CD4-positive, alpha-beta T cell treated with Interleukin-10 for 1 hour (primary cell): ENCODE measurements at regions not wholly inside any gene's neighbourhood (a gene's known extent, or its start where the extent isn't known, plus 50 kb on each side); places are given as distances from the start of the nearest gene placed in this dataset.
"Not testable (repeated sequence)": the region's sequence is repeated elsewhere in the genome, so short reads cannot be mapped to it uniquely, and the experiment has no call there.

ENCODE experiments used
- DNase-seq: peaks from one replicate; pipeline ENCODE4 v3.0.0-alpha.2; 2020

DNA sequence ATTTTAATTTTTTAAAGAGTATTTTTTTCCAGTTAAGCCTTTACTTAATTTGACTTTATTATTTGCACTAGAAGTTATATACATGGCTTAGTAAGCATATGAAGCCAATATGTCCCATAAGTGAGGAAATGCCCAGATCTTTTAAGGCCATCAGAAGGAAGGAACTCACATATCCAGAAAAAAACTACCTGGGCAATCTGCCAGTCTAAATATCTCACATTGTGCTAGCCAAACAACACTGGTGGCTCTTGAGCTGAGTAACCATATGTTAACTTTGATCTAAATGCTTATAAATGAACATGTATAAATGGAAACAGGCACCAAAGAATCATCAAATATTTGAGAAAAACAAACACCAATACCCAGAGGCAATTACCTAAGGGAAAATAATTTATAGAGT, 138.6 kb upstream of the APOOL start:
- no peak for DNase-seq

DNA sequence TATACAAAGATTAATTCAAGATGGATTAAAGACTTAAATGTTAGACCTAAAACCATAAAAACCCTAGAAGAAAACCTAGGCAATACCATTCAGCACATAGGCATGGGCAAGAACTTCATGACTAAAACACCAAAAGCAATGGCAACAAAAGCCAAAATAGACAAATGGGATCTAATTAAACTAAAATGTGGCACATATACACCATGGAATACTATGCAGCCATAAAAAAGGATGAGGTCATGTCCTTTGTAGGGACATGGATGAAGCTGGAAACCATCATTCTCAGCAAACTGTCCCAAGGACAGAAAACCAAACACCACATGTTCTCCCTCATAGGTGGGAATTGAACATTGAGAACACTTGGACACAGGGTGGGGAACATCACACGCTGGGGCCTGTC, 133.4 kb upstream of the APOOL start:
- DNase-seq, result not testable (repeated sequence)

DNA sequence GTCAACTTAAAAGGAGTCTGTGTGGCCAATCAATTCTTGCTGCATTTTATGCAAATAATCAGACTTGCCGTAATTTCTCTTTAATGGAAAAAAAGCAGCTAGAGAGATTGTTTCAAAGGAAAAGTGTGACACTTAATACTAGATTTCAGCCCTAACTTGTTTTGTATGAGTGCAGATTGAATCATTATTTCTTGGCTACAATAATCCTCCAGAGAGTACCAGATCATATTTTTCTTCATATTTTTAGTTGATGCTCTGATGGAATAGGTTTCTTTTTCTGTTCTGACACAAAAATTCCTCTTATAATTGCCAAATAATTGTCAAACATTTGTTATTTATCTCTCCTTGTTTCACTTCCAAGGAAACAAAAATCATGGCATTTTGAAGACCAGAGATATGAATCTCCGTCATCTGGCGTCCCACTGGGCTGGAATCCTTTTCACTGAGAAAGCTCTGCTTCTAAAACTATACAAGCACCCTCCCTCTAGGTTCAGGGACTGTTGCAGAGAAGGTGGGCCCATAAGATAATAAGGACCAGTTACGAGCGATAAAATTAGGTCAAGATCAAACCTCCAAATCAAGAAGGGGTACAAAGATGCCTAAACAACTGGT, 131.4 kb upstream of the APOOL start:
- DNase-seq, result not testable (repeated sequence)

DNA sequence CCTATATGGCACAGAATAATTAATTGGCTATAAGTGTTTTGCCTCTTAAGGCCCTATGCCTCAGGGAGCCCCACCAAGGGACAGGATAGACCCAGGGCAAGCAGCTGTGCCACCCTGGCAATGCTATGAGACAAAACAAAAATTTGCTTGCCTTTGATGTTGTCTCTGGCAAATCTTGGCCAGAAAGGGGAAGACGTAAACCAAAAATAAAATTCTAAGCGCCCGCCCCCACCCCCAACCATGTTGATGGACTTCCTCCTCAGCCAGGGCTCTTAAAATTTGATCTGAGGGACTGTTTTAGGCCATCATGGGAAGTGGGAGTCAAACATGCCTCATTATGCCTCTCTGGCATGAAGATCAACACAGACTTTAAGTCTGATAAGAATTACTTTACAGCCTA, 130.5 kb upstream of the APOOL start:
- DNase-seq, result no peak

DNA sequence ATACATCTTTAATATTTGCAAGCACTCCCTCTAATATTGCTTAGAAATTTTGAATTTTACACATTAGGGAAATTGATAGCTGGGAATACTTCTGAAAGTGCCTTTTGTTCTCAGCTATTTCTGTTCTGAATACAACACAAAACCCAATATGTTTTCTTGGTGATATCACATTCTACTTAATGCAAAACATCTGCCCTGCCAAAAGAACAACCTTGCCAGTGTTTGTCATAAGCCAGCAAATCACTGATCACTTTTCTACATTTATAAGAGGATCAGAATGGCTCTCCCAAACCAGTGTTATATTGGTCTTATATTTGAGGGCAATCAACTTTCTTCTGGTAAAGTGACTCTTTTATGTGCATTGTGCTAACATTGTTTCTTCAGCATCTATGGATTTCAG, 126.8 kb upstream of the APOOL start:
- no peak for DNase-seq

DNA sequence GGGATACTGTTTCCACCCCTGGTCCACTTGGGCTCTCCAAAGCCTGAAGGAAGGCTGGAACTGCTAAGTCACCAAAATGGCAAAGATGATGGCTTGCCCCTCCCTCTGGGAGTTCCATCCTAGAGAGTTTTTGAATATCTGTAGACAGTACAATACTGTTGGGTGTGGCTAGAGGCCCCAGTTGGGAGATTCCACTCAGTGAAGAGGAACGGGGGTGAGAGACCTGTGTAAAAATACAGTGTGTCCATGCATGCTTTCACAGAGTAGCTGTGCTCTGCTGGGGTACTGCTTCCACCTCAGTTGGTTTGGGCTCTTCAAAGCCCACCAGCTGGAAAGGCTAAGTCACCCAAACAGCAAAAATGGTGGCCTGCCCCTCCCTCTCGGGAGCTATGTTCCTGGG, 109.8 kb upstream of the APOOL start:
- DNase-seq, result no peak

DNA sequence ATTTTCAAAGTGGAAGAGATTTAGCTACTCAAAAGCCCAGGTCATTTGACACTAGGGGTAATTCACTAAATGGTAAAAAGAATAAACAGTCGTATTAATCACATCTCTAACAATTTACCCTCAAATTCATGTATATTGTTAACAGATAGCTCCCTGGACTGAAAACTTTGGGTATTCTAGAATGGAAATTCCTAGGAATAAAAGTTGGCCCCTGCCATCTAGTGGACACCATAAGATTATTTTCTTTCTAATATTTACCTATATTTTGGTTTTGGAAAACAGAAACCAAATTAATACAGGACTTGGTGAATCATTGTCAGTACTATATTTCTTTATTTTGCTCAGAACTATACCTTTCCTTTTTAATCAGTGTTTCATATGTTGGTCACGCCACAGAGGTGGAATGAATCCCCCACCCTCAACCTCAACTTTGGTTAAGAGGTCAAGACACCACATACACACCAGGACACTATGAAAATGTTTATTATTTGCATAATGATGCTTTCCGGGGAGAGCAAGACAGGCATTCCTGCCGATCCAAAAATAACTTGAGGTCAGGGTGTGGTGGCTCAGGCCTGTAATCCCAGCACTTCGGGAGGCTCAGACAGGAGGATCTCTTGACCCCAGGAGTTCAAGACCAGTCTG, 96.2 kb upstream of the APOOL start:
- DNase-seq, result no peak

DNA sequence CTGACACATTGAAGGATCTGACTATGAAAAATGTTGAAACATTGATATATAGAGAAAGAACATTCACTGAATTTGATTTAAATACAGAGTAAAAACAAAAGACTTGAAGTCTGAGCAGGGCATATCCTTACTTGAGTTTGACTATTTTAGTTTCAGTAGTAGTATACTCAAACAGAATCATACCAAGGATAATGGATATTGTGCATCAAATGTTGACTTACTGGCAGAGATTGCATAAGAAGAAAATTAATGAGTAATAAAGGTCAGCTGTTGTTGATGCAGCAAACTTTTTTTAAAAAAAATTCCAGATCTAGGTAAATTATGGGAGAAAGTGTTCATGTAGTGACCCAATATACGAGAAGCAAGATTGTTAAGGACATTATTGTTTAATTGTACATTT, 94.5 kb upstream of the APOOL start:
- DNase-seq, result no peak

DNA sequence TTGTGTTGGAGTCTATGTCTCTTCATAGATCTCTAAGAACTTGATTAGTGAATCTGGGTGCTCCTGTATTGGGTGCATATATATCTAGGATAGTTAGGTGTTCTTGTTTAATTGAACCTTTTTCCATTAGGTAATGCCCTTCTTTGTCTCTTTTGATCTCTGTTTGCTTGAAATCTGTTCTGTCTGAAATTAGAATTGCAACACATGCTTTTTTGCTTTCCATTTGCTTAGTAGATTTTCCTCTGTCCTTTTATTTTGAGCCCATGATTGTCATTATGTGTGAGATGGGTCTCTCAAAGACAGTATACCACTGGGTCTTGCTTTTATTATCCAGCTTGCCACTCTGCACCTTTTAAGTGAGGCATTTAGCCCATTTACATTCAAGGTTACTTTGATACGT, 79.1 kb upstream of the APOOL start:
- DNase-seq, result no peak

DNA sequence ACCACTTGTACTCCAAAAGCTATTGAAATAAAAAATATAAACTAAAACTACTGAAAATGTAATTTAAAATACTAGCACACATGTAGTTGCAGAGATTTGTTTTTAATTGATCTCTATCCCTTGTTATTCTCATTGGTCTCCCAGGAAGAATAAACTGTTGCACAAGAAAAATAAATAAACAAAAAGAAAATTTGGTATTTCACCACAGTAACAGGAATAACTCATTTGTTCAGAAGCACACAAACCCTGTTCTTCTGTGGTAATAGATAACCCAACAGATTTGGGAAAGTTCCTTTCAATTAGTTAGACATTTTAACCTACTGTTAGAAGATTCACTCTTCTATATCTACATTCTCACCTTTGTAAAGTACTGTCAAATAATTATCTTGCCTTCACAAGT, 70.9 kb upstream of the APOOL start:
- no peak for DNase-seq

DNA sequence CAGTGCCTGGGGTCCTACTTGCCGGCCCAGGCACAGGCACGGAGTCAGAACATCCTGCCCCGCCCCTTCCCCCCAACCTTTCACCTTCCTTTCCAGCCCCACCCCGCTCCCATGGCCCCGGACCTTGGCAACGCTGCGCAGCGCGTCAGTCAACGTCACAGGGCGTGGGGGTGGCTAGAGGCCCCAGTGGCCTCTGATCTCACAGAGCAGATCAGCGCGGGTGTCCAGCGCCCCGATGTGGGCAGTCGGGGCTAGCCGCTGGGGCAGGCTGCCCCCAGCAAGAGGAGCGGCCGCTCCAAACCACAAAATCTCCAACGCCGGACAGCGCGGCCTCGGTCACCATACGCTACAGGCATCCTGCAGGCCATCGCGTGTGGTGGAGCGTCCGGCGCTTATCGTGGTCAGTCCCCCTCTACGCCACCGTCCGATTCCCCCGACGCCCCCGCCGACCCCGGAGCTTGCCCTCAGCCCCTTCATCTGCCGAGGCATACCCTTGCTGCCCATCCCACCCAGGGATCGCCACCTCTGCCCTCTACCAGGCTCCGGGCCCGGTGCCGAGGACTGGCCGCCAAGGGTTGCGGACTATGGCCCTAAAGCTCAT, 69.6 kb upstream of the APOOL start:
- no peak for DNase-seq
